CD8-positive, alpha-beta memory T cell (primary cell): ENCODE measurements at regions not wholly inside any gene's neighbourhood (a gene's known extent, or its start where the extent isn't known, plus 50 kb on each side); places are given as distances from the start of the nearest gene placed in this dataset.

Experiments used
- CTCF ChIA-PET: fragments of 350-600 bp; sonication (Branson Sonifier 250); formaldehyde crosslinking; loops from one replicate; lab custom pipeline; 2021; ENCODE audit warnings: antibody characterized with exemption; lab: Charles Lee
- POLR2A ChIA-PET: fragments of 350-600 bp; sonication (Branson Sonifier 250); formaldehyde crosslinking; loops from one replicate; lab custom pipeline; 2021; ENCODE audit warnings: antibody characterized with exemption; lab: Charles Lee
- DNase-seq, 5 donors: peaks; one replicate each; pipeline versions ENCODE4 v3.0.0 to v3.0.0-alpha.2; 2020 to 2022; ENCODE audit warnings: mixed read lengths in 1 of 5
- H3K27ac ChIP-seq: one replicate; pipeline ENCODE4 v1.7.0; 2013; ENCODE audit warnings: low read depth, mild to moderate bottlenecking, low read length, moderate library complexity
- H3K27me3 ChIP-seq: 2 replicates; pipeline ENCODE4 v1.7.0; 2013; ENCODE audit warnings: low read length, mild to moderate bottlenecking; ENCODE audit not compliant: insufficient read depth, poor library complexity, severe bottlenecking
- H3K36me3 ChIP-seq: 2 replicates; pipeline ENCODE4 v1.7.0; 2013; ENCODE audit warnings: mild to moderate bottlenecking, low read length, moderate library complexity; ENCODE audit not compliant: insufficient read depth
- H3K4me1 ChIP-seq: 2 replicates; pipeline ENCODE4 v1.7.0; 2013; ENCODE audit warnings: mild to moderate bottlenecking, low read length, moderate library complexity; ENCODE audit not compliant: insufficient read depth
- H3K4me3 ChIP-seq: 2 replicates; pipeline ENCODE4 v1.7.0; 2013; ENCODE audit warnings: mild to moderate bottlenecking, low read length
- H3K9me3 ChIP-seq: 2 replicates; pipeline ENCODE4 v1.7.0; 2013; ENCODE audit warnings: mild to moderate bottlenecking, low read length
- H3K27ac Mint-ChIP-seq, 8 donors: one replicate each; pipeline ENCODE4 v1.8.0; 2020 to 2021; ENCODE audit warnings: mixed read lengths in 8 of 8, mild to moderate bottlenecking in 6 of 8, inconsistent platforms in 3 of 8, moderate library complexity in 3 of 8
- H3K27me3 Mint-ChIP-seq, 2 donors: one replicate each; pipeline ENCODE4 v1.8.0; 2020 to 2021; ENCODE audit warnings: mixed read lengths in 2 of 2, mild to moderate bottlenecking in 1 of 2, moderate library complexity in 1 of 2
- H3K36me3 Mint-ChIP-seq, 3 donors: one replicate each; pipeline ENCODE4 v1.8.0; 2020 to 2021; ENCODE audit warnings: mixed read lengths in 3 of 3, inconsistent platforms in 1 of 3, mild to moderate bottlenecking in 1 of 3
- H3K4me1 Mint-ChIP-seq, 3 donors: one replicate each; pipeline ENCODE4 v1.8.0; 2020 to 2021; ENCODE audit warnings: mixed read lengths in 3 of 3, inconsistent platforms in 1 of 3, mild to moderate bottlenecking in 1 of 3
- H3K4me3 Mint-ChIP-seq, 7 donors: one replicate each; pipeline ENCODE4 v1.8.0; 2020 to 2021; ENCODE audit warnings: mixed read lengths in 7 of 7, mild to moderate bottlenecking in 6 of 7, moderate library complexity in 4 of 7, inconsistent platforms in 2 of 7
- H3K9me3 Mint-ChIP-seq, 5 donors: one replicate each; pipeline ENCODE4 v1.8.0; 2020 to 2022; ENCODE audit warnings: mixed read lengths in 5 of 5, mild to moderate bottlenecking in 3 of 5, moderate library complexity in 2 of 5, inconsistent platforms in 1 of 5

GRCh38 chr5:39742916-39743315, 318.1 kb upstream of the DAB2 start:
- no peak overlapping the region for H3K4me3 Mint-ChIP-seq
- POLR2A ChIA-PET = no interaction called here
- no peaks in the 10 kb centered on the region for H3K9me3 Mint-ChIP-seq
- H3K4me1 ChIP-seq = no peaks in the 10 kb centered on the region
- H3K4me3 ChIP-seq = no peak overlapping the region
- H3K27ac ChIP-seq = no peak overlapping the region
- no peaks in the 10 kb centered on the region for H3K36me3 ChIP-seq
- H3K36me3 Mint-ChIP-seq = no peaks in the 10 kb centered on the region
- H3K27ac Mint-ChIP-seq = no peak overlapping the region
- no peaks in the 10 kb centered on the region for H3K27me3 ChIP-seq
- no peak for DNase-seq
- CTCF ChIA-PET = no interaction called here
- H3K27me3 Mint-ChIP-seq = peaks cover 2 to 17% of the 10 kb centered on the region in 2 donors
- H3K4me1 Mint-ChIP-seq = no peaks in the 10 kb centered on the region
- no peaks in the 10 kb centered on the region for H3K9me3 ChIP-seq

GRCh38 chr5:39740404-39740803, 315.6 kb upstream of the DAB2 start:
- no peak for DNase-seq
- CTCF ChIA-PET = no interaction called here
- no peaks in the 10 kb centered on the region for H3K4me1 Mint-ChIP-seq
- Histone ChIP-seq H3K27me3 (no peaks in the 10 kb centered on the region), H3K27ac (no peak overlapping the region), H3K9me3 (no peaks in the 10 kb centered on the region), H3K36me3 (no peaks in the 10 kb centered on the region), H3K4me1 (no peaks in the 10 kb centered on the region), H3K4me3 (no peak overlapping the region)
- H3K9me3 Mint-ChIP-seq = no peaks in the 10 kb centered on the region
- no peak overlapping the region for H3K4me3 Mint-ChIP-seq
- POLR2A ChIA-PET = no interaction called here
- peaks cover 2 to 22% of the 10 kb centered on the region in 2 donors for H3K27me3 Mint-ChIP-seq
- H3K27ac Mint-ChIP-seq = no peak overlapping the region
- no peaks in the 10 kb centered on the region for H3K36me3 Mint-ChIP-seq

GRCh38 chr5:39732166-39732565, 307.4 kb upstream of the DAB2 start:
- H3K27ac Mint-ChIP-seq = no peak overlapping the region
- no peak for DNase-seq
- H3K4me1 ChIP-seq = no peaks in the 10 kb centered on the region
- peaks cover 3% of the 10 kb centered on the region for H3K27me3 ChIP-seq
- H3K4me1 Mint-ChIP-seq = no peaks in the 10 kb centered on the region
- H3K36me3 ChIP-seq = no peaks in the 10 kb centered on the region
- H3K36me3 Mint-ChIP-seq = no peaks in the 10 kb centered on the region
- no peaks in the 10 kb centered on the region for H3K9me3 Mint-ChIP-seq
- H3K4me3 ChIP-seq = no peak overlapping the region
- CTCF ChIA-PET = no interaction called here
- H3K27me3 Mint-ChIP-seq = peaks cover 0 to 10% of the 10 kb centered on the region in 2 donors
- no peak overlapping the region for H3K4me3 Mint-ChIP-seq
- H3K27ac ChIP-seq = no peak overlapping the region
- POLR2A ChIA-PET = no interaction called here
- no peaks in the 10 kb centered on the region for H3K9me3 ChIP-seq

GRCh38 chr5:39730699-39731098, 305.9 kb upstream of the DAB2 start:
- no peaks in the 10 kb centered on the region for H3K36me3 Mint-ChIP-seq
- H3K4me1 Mint-ChIP-seq = no peaks in the 10 kb centered on the region
- H3K27ac Mint-ChIP-seq = no peak overlapping the region
- no peak for DNase-seq
- Histone ChIP-seq H3K4me3 (no peak overlapping the region), H3K27me3 (peaks cover 3% of the 10 kb centered on the region), H3K27ac (no peak overlapping the region), H3K4me1 (no peaks in the 10 kb centered on the region), H3K9me3 (no peaks in the 10 kb centered on the region), H3K36me3 (no peaks in the 10 kb centered on the region)
- H3K4me3 Mint-ChIP-seq = no peak overlapping the region
- POLR2A ChIA-PET = no interaction called here
- H3K9me3 Mint-ChIP-seq = no peaks in the 10 kb centered on the region
- peaks cover 0 to 7% of the 10 kb centered on the region in 2 donors for H3K27me3 Mint-ChIP-seq
- CTCF ChIA-PET = no interaction called here

GRCh38 chr5:39730006-39730405, 305.2 kb upstream of the DAB2 start:
- H3K4me1 ChIP-seq = no peaks in the 10 kb centered on the region
- Mint-ChIP-seq H3K9me3 (no peaks in the 10 kb centered on the region), H3K27me3 (peaks cover 0 to 7% of the 10 kb centered on the region in 2 donors), H3K4me3 (no peak overlapping the region), H3K27ac (no peak overlapping the region), H3K36me3 (no peaks in the 10 kb centered on the region), H3K4me1 (no peaks in the 10 kb centered on the region)
- DNase-seq = no peak
- ChIA-PET POLR2A (no interaction called here), CTCF (no interaction called here)
- no peak overlapping the region for H3K4me3 ChIP-seq
- H3K27ac ChIP-seq = no peak overlapping the region
- peaks cover 3% of the 10 kb centered on the region for H3K27me3 ChIP-seq
- H3K9me3 ChIP-seq = no peaks in the 10 kb centered on the region
- no peaks in the 10 kb centered on the region for H3K36me3 ChIP-seq

GRCh38 chr5:39726467-39726866, 301.7 kb upstream of the DAB2 start:
- Histone ChIP-seq H3K27me3 (peaks cover 3% of the 10 kb centered on the region), H3K4me3 (no peak overlapping the region), H3K27ac (no peak overlapping the region), H3K4me1 (no peaks in the 10 kb centered on the region), H3K36me3 (no peaks in the 10 kb centered on the region), H3K9me3 (no peaks in the 10 kb centered on the region)
- Mint-ChIP-seq H3K4me1 (peaks cover 0 to 6% (median 0%) of the 10 kb centered on the region in 3 donors), H3K27me3 (no peaks in the 10 kb centered on the region), H3K9me3 (no peaks in the 10 kb centered on the region), H3K27ac (no peak overlapping the region), H3K36me3 (no peaks in the 10 kb centered on the region), H3K4me3 (no peak overlapping the region)
- CTCF ChIA-PET = no interaction called here
- POLR2A ChIA-PET = no interaction called here
- DNase-seq = no peak

- no peaks in the 10 kb centered on the region for H3K4me1 ChIP-seq
- CTCF ChIA-PET = interaction anchor here (1.4 kb wide), 1 partner anchor 8 kb away, joined by 3 read pairs; no protein-coding TSS in a partner anchor
- peaks cover 0 to 6% (median 0%) of the 10 kb centered on the region in 3 donors for H3K4me1 Mint-ChIP-seq
These were observed 296.6 kb upstream of the DAB2 start for GRCh38 chr5:39721394-39721793.

GRCh38 chr5:39720136-39720535, 295.4 kb upstream of the DAB2 start:
- H3K27me3 Mint-ChIP-seq = no peaks in the 10 kb centered on the region
- POLR2A ChIA-PET = no interaction called here
- H3K36me3 ChIP-seq = no peaks in the 10 kb centered on the region
- H3K9me3 ChIP-seq = no peaks in the 10 kb centered on the region
- H3K36me3 Mint-ChIP-seq = no peaks in the 10 kb centered on the region
- CTCF ChIA-PET = no interaction called here
- H3K9me3 Mint-ChIP-seq = no peaks in the 10 kb centered on the region
- H3K4me1 ChIP-seq = no peaks in the 10 kb centered on the region
- DNase-seq = no peak
- no peak overlapping the region for H3K4me3 ChIP-seq
- H3K4me3 Mint-ChIP-seq = no peak overlapping the region
- no peaks in the 10 kb centered on the region for H3K27me3 ChIP-seq
- H3K27ac Mint-ChIP-seq = no peak overlapping the region
- H3K27ac ChIP-seq = no peak overlapping the region
- peaks cover 0 to 6% (median 0%) of the 10 kb centered on the region in 3 donors for H3K4me1 Mint-ChIP-seq

More at GRCh38 chr5:39721394-39721793, 296.6 kb upstream of the DAB2 start:
- H3K9me3 ChIP-seq = no peaks in the 10 kb centered on the region
- no peak for DNase-seq
- no peaks in the 10 kb centered on the region for H3K27me3 ChIP-seq
- no peak overlapping the region for H3K27ac ChIP-seq
- H3K4me3 ChIP-seq = no peak overlapping the region
- POLR2A ChIA-PET = no interaction called here
- H3K9me3 Mint-ChIP-seq = no peaks in the 10 kb centered on the region
- no peak overlapping the region for H3K4me3 Mint-ChIP-seq
- no peaks in the 10 kb centered on the region for H3K27me3 Mint-ChIP-seq
- H3K27ac Mint-ChIP-seq = no peak overlapping the region
- H3K36me3 ChIP-seq = no peaks in the 10 kb centered on the region
- H3K36me3 Mint-ChIP-seq = no peaks in the 10 kb centered on the region
